H1 (cell line): ENCODE measurements at regions not wholly inside any gene's neighbourhood (a gene's known extent, or its start where the extent isn't known, plus 50 kb on each side); places are given as distances from the start of the nearest gene placed in this dataset.

Experiments used
- CTCF ChIA-PET: fragments of 300-600 bp; sonication (Branson Sonifier 250); formaldehyde crosslinking; loops from one replicate; lab custom pipeline; 2021; ENCODE audit not compliant: partially characterized antibody; lab: Charles Lee
- POLR2A ChIA-PET: fragments of 300-600 bp; sonication (Branson Sonifier 250); formaldehyde crosslinking; loops from one replicate; lab custom pipeline; 2021; ENCODE audit warnings: inconsistent platforms; ENCODE audit not compliant: partially characterized antibody; lab: Charles Lee
- DNase-seq, 2 experiments: peaks; one replicate each; pipeline versions ENCODE4 v3.0.0 to v3.0.0-alpha.2; 2010 to 2022; ENCODE audit warnings: low spot score in 2 of 2, low read depth in 1 of 2, mixed read lengths in 1 of 2
- FAIRE-seq: peaks from 2 replicates; lab custom pipeline; 2011; peaks lifted over from hg19 to GRCh38; lab: Jason Lieb, UNC
- H2AFZ ChIP-seq: 2 replicates; pipeline ENCODE4 v1.8.1; 2012; ENCODE audit warnings: low read length, inconsistent platforms
- H2AK5ac ChIP-seq: 2 replicates; pipeline ENCODE4 v1.6.1; 2013; ENCODE audit warnings: low read depth, low read length
- H2BK120ac ChIP-seq: replicated peaks from 2 replicates; pipeline ENCODE3; 2013; ENCODE audit warnings: low read depth, low read length, inconsistent platforms
- H2BK12ac ChIP-seq: 2 replicates; pipeline ENCODE4 v1.6.1; 2013; ENCODE audit warnings: low read depth, low read length
- H2BK15ac ChIP-seq: 2 replicates; pipeline ENCODE4 v1.6.1; 2013; ENCODE audit warnings: low read length
- H2BK20ac ChIP-seq: 2 replicates; pipeline ENCODE4 v1.6.1; 2013; ENCODE audit warnings: low read length
- H2BK5ac ChIP-seq: 2 replicates; pipeline ENCODE4 v1.6.1; 2013; ENCODE audit warnings: low read depth, low read length
- H3K14ac ChIP-seq: 2 replicates; pipeline ENCODE4 v1.6.1; 2013; ENCODE audit warnings: inconsistent platforms; ENCODE audit not compliant: insufficient read length
- H3K18ac ChIP-seq: 2 replicates; pipeline ENCODE4 v1.6.1; 2013; ENCODE audit warnings: low read length; ENCODE audit errors: extremely low read depth
- H3K23ac ChIP-seq: 2 replicates; pipeline ENCODE4 v1.6.1; 2013; ENCODE audit warnings: inconsistent platforms; ENCODE audit not compliant: insufficient read length
- H3K23me2 ChIP-seq: 2 replicates; pipeline ENCODE4 v1.6.1; 2013; ENCODE audit warnings: low read depth, low read length
- H3K27ac ChIP-seq: 2 replicates; pipeline ENCODE4 v1.6.1; 2011; ENCODE audit warnings: low read depth, low read length, inconsistent platforms
- H3K27me3 ChIP-seq, 4 experiments: replicated peaks in 1 of 4; 1 replicate in 1 of 4; 2 replicates in 3 of 4; pipeline versions ENCODE4 v1.6.1 to v1.8.1; 2011 to 2013; ENCODE audit warnings: low read length in 3 of 4, mild to moderate bottlenecking in 3 of 4, inconsistent platforms in 2 of 4, mixed read lengths in 2 of 4, moderate library complexity in 1 of 4; ENCODE audit not compliant: control insufficient read depth in 3 of 4, insufficient read depth in 3 of 4; ENCODE audit errors: extremely low read depth in 1 of 4
- H3K36me3 ChIP-seq, 4 experiments: 2 replicates each; pipeline versions ENCODE4 v1.6.1 to v1.8.1; 2011 to 2013; ENCODE audit warnings: mild to moderate bottlenecking in 4 of 4, low read length in 3 of 4, moderate library complexity in 2 of 4, control low read depth in 1 of 4, inconsistent platforms in 1 of 4; ENCODE audit not compliant: insufficient read depth in 4 of 4, control insufficient read depth in 2 of 4
- H3K4ac ChIP-seq: replicated peaks from 2 replicates; pipeline ENCODE3; 2013; ENCODE audit warnings: low read length, low read depth, mixed read lengths, inconsistent platforms; ENCODE audit not compliant: insufficient read length
- H3K4me1 ChIP-seq, 4 experiments: replicated peaks in 1 of 4; 1 replicate in 1 of 4; 2 replicates in 3 of 4; pipeline versions ENCODE4 v1.6.1 to v1.8.1; 2011 to 2013; ENCODE audit warnings: low read length in 3 of 4, inconsistent platforms in 2 of 4, mixed read lengths in 1 of 4; ENCODE audit not compliant: insufficient read depth in 4 of 4, control insufficient read depth in 3 of 4
- H3K4me2 ChIP-seq, 2 experiments: 2 replicates each; pipeline versions ENCODE4 v1.6.1 to v1.8.1; 2011 to 2013; ENCODE audit warnings: low read depth in 2 of 2, low read length in 2 of 2, control low read depth in 1 of 2, inconsistent platforms in 1 of 2, mild to moderate bottlenecking in 1 of 2; ENCODE audit not compliant: insufficient read depth in 1 of 2
- H3K4me3 ChIP-seq, 4 experiments: fragments of 200-600, 300-600 bp in 1 of 4; sonication (generic), shearing (Covaris generic), sonication (Bioruptor Twin) in 1 of 4; 2 replicates each; pipeline versions ENCODE4 v1.5.1 to v1.8.1; 2011 to 2016; ENCODE audit warnings: low read length in 4 of 4, low read depth in 3 of 4, control low read depth in 2 of 4, inconsistent platforms in 2 of 4, mild to moderate bottlenecking in 2 of 4, mixed read lengths in 1 of 4, moderate library complexity in 1 of 4; ENCODE audit not compliant: insufficient read depth in 2 of 4; ENCODE audit errors: extremely low read depth in 1 of 4
- H3K56ac ChIP-seq: replicated peaks from 2 replicates; pipeline ENCODE3; 2013; ENCODE audit warnings: low read depth, mild to moderate bottlenecking, mixed read lengths, low read length, inconsistent platforms; ENCODE audit not compliant: insufficient read length
- H3K79me1 ChIP-seq: 2 replicates; pipeline ENCODE4 v1.6.1; 2013; ENCODE audit warnings: low read depth, low read length, control low read depth
- H3K79me2 ChIP-seq, 2 experiments: 2 replicates each; pipeline versions ENCODE4 v1.6.1 to v1.8.1; 2012 to 2013; ENCODE audit warnings: low read length in 2 of 2, mild to moderate bottlenecking in 2 of 2, inconsistent platforms in 1 of 2; ENCODE audit not compliant: insufficient read depth in 2 of 2, control insufficient read depth in 1 of 2
- H3K9ac ChIP-seq, 4 experiments: replicated peaks in 1 of 4; 1 replicate in 1 of 4; 2 replicates in 3 of 4; pipeline versions ENCODE4 v1.6.1 to v1.8.1; 2011 to 2013; ENCODE audit warnings: low read depth in 3 of 4, low read length in 3 of 4, control low read depth in 2 of 4, mild to moderate bottlenecking in 2 of 4, moderate library complexity in 2 of 4, inconsistent platforms in 1 of 4; ENCODE audit errors: extremely low read depth in 1 of 4
- H3K9me3 ChIP-seq, 2 experiments: 2 replicates each; pipeline versions ENCODE4 v1.6.1 to v1.8.1; 2012 to 2013; ENCODE audit warnings: mild to moderate bottlenecking in 2 of 2, moderate library complexity in 2 of 2, control low read depth in 1 of 2, inconsistent platforms in 1 of 2, low read depth in 1 of 2, low read length in 1 of 2, mixed read lengths in 1 of 2; ENCODE audit not compliant: insufficient read depth in 2 of 2
- H4K20me1 ChIP-seq, 2 experiments: replicated peaks in 1 of 2; 2 replicates each; pipeline versions ENCODE3 to v1.8.1; 2011 to 2013; ENCODE audit warnings: inconsistent platforms in 2 of 2, low read length in 2 of 2, mild to moderate bottlenecking in 1 of 2; ENCODE audit not compliant: insufficient read depth in 2 of 2, control insufficient read depth in 1 of 2
- H4K5ac ChIP-seq: 2 replicates; pipeline ENCODE4 v1.6.1; 2013; ENCODE audit warnings: low read length, low read depth, mixed read lengths, inconsistent platforms; ENCODE audit not compliant: insufficient read length
- H4K8ac ChIP-seq: 2 replicates; pipeline ENCODE4 v1.8.0; 2013; ENCODE audit warnings: mild to moderate bottlenecking, moderate library complexity, low read length, inconsistent platforms; ENCODE audit not compliant: insufficient read depth; ENCODE audit errors: extremely low read depth
- H4K91ac ChIP-seq: replicated peaks from 2 replicates; pipeline ENCODE3; 2013; ENCODE audit warnings: low read length, mixed read lengths, inconsistent platforms; ENCODE audit not compliant: insufficient read length
- BACH1 ChIP-seq: IDR thresholded peaks from 2 replicates; pipeline ENCODE4 v1.6.1; 2012; ENCODE audit warnings: low read length, improper control_type of control experiment
- CTBP2 ChIP-seq: IDR thresholded peaks from 2 replicates; pipeline ENCODE4 v1.7.0; 2011; ENCODE audit warnings: borderline replicate concordance, mild to moderate bottlenecking, moderate library complexity, mixed read lengths, low read length; ENCODE audit not compliant: insufficient read depth, insufficient read length
- SIN3A ChIP-seq, 2 experiments: IDR thresholded peaks in 1 of 2; conservative IDR thresholded peaks in 1 of 2; 2 replicates each; pipeline ENCODE4 v1.6.1; 2011 to 2012; ENCODE audit warnings: low read length in 2 of 2, improper control_type of control experiment in 1 of 2, low read depth in 1 of 2, mild to moderate bottlenecking in 1 of 2
- WGBS, 2 experiments: shearing (Covaris generic) in 1 of 2; methylation state at CpG; one replicate each; pipeline versions ENCODE4 v1.1.6 to v1.1.7; 2013 to 2015; ENCODE audit warnings: low lambda C conversion rate in 2 of 2, mixed read lengths in 2 of 2, inconsistent platforms in 1 of 2, low coverage in 1 of 2, missing lambda C conversion rate in 1 of 2; ENCODE audit not compliant: insufficient replicate concordance in 2 of 2, insufficient coverage in 1 of 2, insufficient read length in 1 of 2; ENCODE audit errors: extremely low coverage in 1 of 2, missing lambda C conversion rate in 1 of 2; 5-methylcytosine and 5-hydroxymethylcytosine counted together

DNA sequence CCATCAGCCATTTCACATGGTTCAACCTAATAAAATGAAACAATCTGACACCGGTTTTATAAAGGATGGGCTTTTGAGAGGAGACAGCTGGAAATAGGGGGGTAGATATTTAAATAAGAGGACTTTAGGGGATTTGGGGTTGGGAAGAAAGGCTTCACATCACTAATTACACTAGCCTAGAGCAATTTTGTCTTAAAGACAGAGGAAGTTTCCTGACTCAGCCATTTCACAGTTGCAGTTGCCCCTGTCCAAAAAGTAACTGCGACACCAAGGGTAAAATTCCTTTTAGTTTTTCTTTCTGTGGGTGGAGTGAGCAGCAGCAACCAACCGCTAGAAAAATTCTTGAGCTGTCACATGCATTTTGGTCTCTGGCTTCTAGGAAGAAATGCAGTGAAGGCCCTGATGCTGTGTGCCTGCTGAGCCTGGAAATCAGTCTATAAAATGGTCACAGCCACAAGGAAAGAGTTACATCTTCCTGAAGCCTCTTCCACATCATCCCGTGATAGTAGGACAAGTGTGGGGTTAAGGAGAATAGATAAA lies 233.6 kb downstream of the ZNF674 start:
- peaks cover 0 to 9% (median 3%) of the 10 kb centered on the region in 4 experiments; a peak in 3 of 7 replicates for H3K4me1 ChIP-seq
- no peak overlapping the region for H4K8ac ChIP-seq
- H2BK15ac ChIP-seq = no peak overlapping the region
- H2AFZ ChIP-seq = no peak overlapping the region
- no peak overlapping the region for H4K91ac ChIP-seq
- no peak overlapping the region for H3K9ac ChIP-seq
- WGBS, 2 experiments = 68% methylated on average over 3 of the region's 4 CpGs; no CpG with 5 or more reads in 1 of the 2 experiments
- H3K23me2 ChIP-seq = no peaks in the 10 kb centered on the region
- no peak overlapping the region for H2BK120ac ChIP-seq
- no peak overlapping the region for H3K4me2 ChIP-seq
- peak overlapping the region; percentile 87; the same call in 1 of the 2 replicates for H2BK12ac ChIP-seq
- H3K4me3 ChIP-seq = no peak overlapping the region
- no peak overlapping the region for H4K5ac ChIP-seq
- no peak overlapping the region for H3K56ac ChIP-seq
- no peak overlapping the region for H3K4ac ChIP-seq
- H4K20me1 ChIP-seq = no peaks in the 10 kb centered on the region
- no peak overlapping the region for H2BK5ac ChIP-seq
- FAIRE-seq (no peak), DNase-seq (no peak)
- no peaks in the 10 kb centered on the region for H3K27me3 ChIP-seq
- no peak overlapping the region; the same call in 1 of the 2 replicates for H3K18ac ChIP-seq
- H3K27ac ChIP-seq = no peak overlapping the region
- CTCF ChIA-PET = interaction anchor here (1.1 kb wide), 1 partner anchor 65 kb away, joined by 3 read pairs; no protein-coding TSS in a partner anchor
- no peaks in the 10 kb centered on the region for H3K9me3 ChIP-seq
- POLR2A ChIA-PET = no interaction called here
- no peak overlapping the region for H3K14ac ChIP-seq
- H2AK5ac ChIP-seq = 0 out of 2 replicates have a peak overlapping the region, but pooled peaks have one; percentile 53
- no peaks in the 10 kb centered on the region for H3K79me1 ChIP-seq
- no peak overlapping the region for H3K23ac ChIP-seq
- 0 out of 2 replicates have a peak overlapping the region, but pooled peaks have one; percentile 48 for H2BK20ac ChIP-seq
- H3K36me3 ChIP-seq = no peaks in the 10 kb centered on the region
- TF ChIP-seq BACH1 (no peak), SIN3A (conservative IDR thresholded peaks at IDR 0.05 in 1 of 2, IDR thresholded peaks at IDR 0.05 in 1 of 2; ENCODE audit: low read depth in 1 of 2, low read length in 2 of 2) (no peak), CTBP2 (no peak)
- no peaks in the 10 kb centered on the region for H3K79me2 ChIP-seq
